GM12878 (cell line): ENCODE measurements at regions not wholly inside any gene's neighbourhood (a gene's known extent, or its start where the extent isn't known, plus 50 kb on each side); places are given as distances from the start of the nearest gene placed in this dataset.

ENCODE experiments used
- ATAC-seq: fragments of 200-7000 bp; cut with Tn5 transposase; 3 replicates; pipeline ENCODE4 v1.9.1; 2020; ENCODE audit warnings: mild to moderate bottlenecking, moderate library complexity
- BruUV-seq: library from RNA; stranded (reverse); fragments of 400-500 nt; replicated peaks from 2 replicates; lab custom pipeline; 2021; lab: Mats Ljungman, UMichigan
- CTCF ChIA-PET: fragments of 300-600 bp; sonication (Branson Sonifier 250); formaldehyde crosslinking; extraction: SDS; loops from one replicate; lab custom pipeline; 2021; ENCODE audit warnings: inconsistent platforms; lab: Yijun Ruan, JAX
- POLR2A ChIA-PET: fragments of 350-600 bp; formaldehyde crosslinking; extraction: SDS; loops from one replicate; lab custom pipeline; 2021; ENCODE audit warnings: inconsistent platforms; lab: Charles Lee
- RAD21 ChIA-PET: fragments of 300-600 bp; sonication (Branson Sonifier 250); formaldehyde crosslinking; loops from one replicate; lab custom pipeline; 2023; ENCODE audit warnings: antibody characterized with exemption; ENCODE audit not compliant: unreplicated experiment; lab: Charles Lee
- SMC1A ChIA-PET: fragments of 300-600 bp; sonication (Branson Sonifier 250); formaldehyde crosslinking; loops from one replicate; lab custom pipeline; 2023; ENCODE audit not compliant: unreplicated experiment, uncharacterized antibody; lab: Charles Lee
- DNase-seq: peaks from one replicate; pipeline ENCODE4 v3.0.0-alpha.2; 2011; ENCODE audit warnings: low read depth, low spot score
- FAIRE-seq: peaks from 3 replicates; lab custom pipeline; 2011; peaks lifted over from hg19 to GRCh38; lab: Jason Lieb, UNC
- H2AFZ ChIP-seq: 2 replicates; pipeline ENCODE4 v1.6.0; 2011; ENCODE audit warnings: low read depth, low read length, control low read depth; ENCODE audit not compliant: control insufficient read depth
- H3K27ac ChIP-seq: 2 replicates; pipeline ENCODE4 v1.5.1; 2011; ENCODE audit warnings: control low read depth; ENCODE audit not compliant: control insufficient read depth, insufficient read depth
- H3K27me3 ChIP-seq, 2 experiments: replicated peaks in 1 of 2; 2 replicates each; pipeline versions ENCODE4 v1.6.0 to v1.6.1; 2011; ENCODE audit warnings: low read length in 1 of 2; ENCODE audit not compliant: control insufficient read depth in 2 of 2, insufficient read depth in 2 of 2
- H3K36me3 ChIP-seq, 2 experiments: 2 replicates each; pipeline ENCODE4 v1.5.1; 2011; ENCODE audit warnings: low read length in 1 of 2; ENCODE audit not compliant: control insufficient read depth in 2 of 2, insufficient read depth in 2 of 2
- H3K4me1 ChIP-seq: 2 replicates; pipeline ENCODE4 v1.6.1; 2011; ENCODE audit warnings: mild to moderate bottlenecking, low read length, moderate library complexity, mixed read lengths; ENCODE audit not compliant: control insufficient read depth, insufficient read depth
- H3K4me2 ChIP-seq: 2 replicates; pipeline ENCODE4 v1.6.0; 2011; ENCODE audit warnings: control low read depth; ENCODE audit not compliant: control insufficient read depth, insufficient read depth
- H3K4me3 ChIP-seq: fragments of 200-600 bp; sonication (generic); 2 replicates; pipeline ENCODE4 v1.5.1; 2016
- H3K79me2 ChIP-seq: 2 replicates; pipeline ENCODE4 v1.6.0; 2011; ENCODE audit warnings: low read length; ENCODE audit not compliant: control insufficient read depth, insufficient read depth
- H3K9ac ChIP-seq: 2 replicates; pipeline ENCODE4 v1.8.0; 2011; ENCODE audit warnings: low read length, control low read depth, mixed read lengths; ENCODE audit not compliant: control insufficient read depth, insufficient read depth
- H3K9me3 ChIP-seq: replicated peaks from 3 replicates; pipeline ENCODE4 v1.5.1; 2011; ENCODE audit warnings: mild to moderate bottlenecking, low read length; ENCODE audit not compliant: control insufficient read depth, insufficient read depth
- H4K20me1 ChIP-seq: 2 replicates; pipeline ENCODE4 v1.6.0; 2011; ENCODE audit not compliant: control insufficient read depth, insufficient read depth
- BHLHE40 ChIP-seq, 2 experiments: fragments of 450-650 bp in 1 of 2; IDR thresholded peaks; 2 replicates each; pipeline ENCODE4 v1.6.1; 2011 to 2017; ENCODE audit warnings: low read depth in 2 of 2, borderline replicate concordance in 1 of 2, improper control_type of control experiment in 1 of 2, low read length in 1 of 2, mild to moderate bottlenecking in 1 of 2
- CEBPB ChIP-seq, 2 experiments: fragments of 150-350 bp in 1 of 2; IDR thresholded peaks; 2 replicates each; pipeline ENCODE4 v1.6.1; 2012 to 2014; ENCODE audit warnings: low read depth in 2 of 2, low read length in 2 of 2, borderline replicate concordance in 1 of 2, inconsistent platforms in 1 of 2
- LARP7 ChIP-seq: fragments of 450-650 bp; IDR thresholded peaks from 2 replicates; pipeline ENCODE4 v1.6.1; 2017; ENCODE audit warnings: mild to moderate bottlenecking
- MEF2A ChIP-seq: IDR thresholded peaks from 2 replicates; pipeline ENCODE4 v1.6.1; 2011; ENCODE audit warnings: low read depth, mild to moderate bottlenecking, low read length, moderate library complexity; ENCODE audit not compliant: insufficient read depth
- MTA2 ChIP-seq: fragments of 450-650 bp; IDR thresholded peaks from 2 replicates; pipeline ENCODE4 v1.6.1; 2016; ENCODE audit warnings: low read depth, mild to moderate bottlenecking, moderate library complexity
- NFIC ChIP-seq: IDR thresholded peaks from 2 replicates; pipeline ENCODE4 v1.6.1; 2012; ENCODE audit warnings: low read depth, mild to moderate bottlenecking, inconsistent platforms, low read length, moderate library complexity
- NFYB ChIP-seq: IDR thresholded peaks from 2 replicates; pipeline ENCODE4 v1.6.1; 2011; ENCODE audit warnings: low read depth, mild to moderate bottlenecking, low read length, improper control_type of control experiment, moderate library complexity; ENCODE audit not compliant: insufficient read depth
- PAX5 ChIP-seq: IDR thresholded peaks from 2 replicates; pipeline ENCODE4 v1.6.1; 2011; ENCODE audit warnings: low read depth, low read length, borderline replicate concordance
- POLR2AphosphoS5 ChIP-seq: IDR thresholded peaks from 2 replicates; pipeline ENCODE4 v1.6.1; 2011; ENCODE audit warnings: mild to moderate bottlenecking, low read length, inconsistent platforms
- TBL1XR1 ChIP-seq: IDR thresholded peaks from 2 replicates; pipeline ENCODE4 v1.6.1; 2012; ENCODE audit warnings: low read depth, low read length, improper control_type of control experiment
- ZNF622 ChIP-seq: fragments of 450-650 bp; IDR thresholded peaks from 2 replicates; pipeline ENCODE4 v1.6.1; 2017; ENCODE audit warnings: mild to moderate bottlenecking, inconsistent platforms
- WGBS: methylation state at CpG from one replicate; pipeline ENCODE4 v1.1.6; 2016; ENCODE audit warnings: low lambda C conversion rate; ENCODE audit not compliant: insufficient replicate concordance, insufficient coverage; ENCODE audit errors: missing lambda C conversion rate; 5-methylcytosine and 5-hydroxymethylcytosine counted together
- in situ Hi-C: fragments of 300-500 bp; cut with MboI; formaldehyde crosslinking; loops from 9 replicates; pipeline ENCODE4 v1.14.3; 2018; ENCODE audit warnings: mixed read lengths
- intact Hi-C: fragments of 100-400 bp; cut with micrococcal nuclease; formaldehyde crosslinking; loops from one replicate; pipeline ENCODE4 v1.14.2; 2022; ENCODE audit not compliant: unreplicated experiment
- TF ChIP-seq, protein P1 (sequence below): fragments of 450-650 bp; IDR thresholded peaks from 2 replicates; pipeline ENCODE4 v1.6.1; 2018; ENCODE audit warnings: borderline replicate concordance, mild to moderate bottlenecking; ENCODE audit not compliant: partially characterized antibody

DNA sequence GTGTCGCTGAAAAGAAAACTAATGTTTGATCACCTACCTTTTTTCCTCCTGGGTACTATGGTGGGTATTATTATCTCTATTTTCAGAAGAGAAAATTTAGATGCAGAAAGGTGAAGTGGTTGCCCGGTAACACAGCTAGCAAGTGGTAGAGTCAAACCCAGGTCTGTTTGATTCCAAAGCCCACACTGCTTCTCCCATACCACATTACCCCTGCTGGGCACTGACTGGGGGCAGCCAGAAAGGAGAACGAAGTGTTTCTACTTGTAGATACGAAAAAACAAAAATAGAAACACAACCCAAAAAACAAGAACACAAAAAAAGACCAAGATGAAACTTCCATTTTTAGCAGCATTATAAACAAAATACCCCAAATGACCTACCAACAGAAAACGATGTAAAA lies 142.2 kb downstream of the SLC41A2 start:
- no peak for ATAC-seq
- peak overlapping the region; percentile 59; the same call in 1 of the 2 replicates for H3K4me2 ChIP-seq
- no peaks in the 10 kb centered on the region for H3K79me2 ChIP-seq
- SMC1A ChIA-PET = interaction anchor here (2.1 kb wide), 1 partner anchor 434 kb away, joined by 4 read pairs; no protein-coding TSS in a partner anchor
- no peak for FAIRE-seq
- no TSS peak for BruUV-seq
- no peak overlapping the region for H3K9ac ChIP-seq
- intact Hi-C loops (no loop called here), in situ Hi-C loops (no loop called here)
- H2AFZ ChIP-seq = no peak overlapping the region; the same call in 1 of the 2 replicates
- no peaks in the 10 kb centered on the region; the same call in 2 of the 3 replicates for H3K9me3 ChIP-seq
- H3K4me3 ChIP-seq = no peak overlapping the region
- DNase-seq = no peak
- no peaks in the 10 kb centered on the region for H4K20me1 ChIP-seq
- TF ChIP-seq MEF2A (0 out of 2 replicates have a peak, but pooled peaks have one; percentile 48), CEBPB (IDR thresholded peaks at IDR 0.05; ENCODE audit: borderline replicate concordance in 1 of 2, low read depth in 2 of 2, low read length in 2 of 2) (no peak)
- CTCF ChIA-PET = interaction anchor here (1.0 to 2.3 kb wide), 3 partner anchors 16 to 434 kb away, joined by 3 to 6 read pairs (median 4); no protein-coding TSS in a partner anchor
- 28% methylated on average over 5 of the region's 5 CpGs for WGBS
- no peaks in the 10 kb centered on the region for H3K27me3 ChIP-seq
- H3K27ac ChIP-seq = no peak overlapping the region
- no peaks in the 10 kb centered on the region for H3K36me3 ChIP-seq
- peaks cover 11% of the 10 kb centered on the region for H3K4me1 ChIP-seq
- RAD21 ChIA-PET = interaction anchor here (0.7 kb wide), 1 partner anchor 11 kb away, joined by 3 read pairs; no protein-coding TSS in a partner anchor
- POLR2A ChIA-PET = no interaction called here

DNA sequence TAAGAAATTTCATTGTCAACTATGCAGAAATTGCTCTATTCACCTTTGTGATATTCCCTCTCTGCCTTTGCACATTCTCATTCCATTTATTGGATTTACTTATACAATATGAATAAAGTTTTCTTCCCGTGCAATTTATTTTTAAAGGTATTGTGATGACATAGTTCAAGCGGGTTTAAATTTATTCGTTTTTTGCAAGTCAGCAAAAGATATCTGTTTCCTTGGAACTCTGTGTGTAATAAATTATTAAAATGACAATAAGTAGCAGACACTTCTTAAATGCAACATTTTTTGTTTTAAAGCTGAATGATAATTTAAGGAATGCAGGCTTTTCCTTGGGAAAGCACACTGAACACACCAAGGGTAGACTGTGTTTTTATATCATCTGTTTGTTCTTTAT lies 143.1 kb downstream of the SLC41A2 start:
- ATAC-seq (no peak), FAIRE-seq (no peak), DNase-seq (no peak)
- H3K9me3 ChIP-seq = no peaks in the 10 kb centered on the region
- WGBS = 83% methylated on average over 3 of the region's 3 CpGs
- intact Hi-C loops (no loop called here), in situ Hi-C loops (no loop called here)
- RAD21 ChIA-PET = no interaction called here
- no peak overlapping the region for H3K9ac ChIP-seq
- no peaks in the 10 kb centered on the region for H3K36me3 ChIP-seq
- POLR2A ChIA-PET = no interaction called here
- H4K20me1 ChIP-seq = no peaks in the 10 kb centered on the region
- TF ChIP-seq NFIC = no peak
- no peak for TF ChIP-seq NFYB
- no peak for TF ChIP-seq MTA2
- no peak for TF ChIP-seq PAX5
- TF ChIP-seq ZNF622 = no peak
- TF ChIP-seq, protein P1, sequence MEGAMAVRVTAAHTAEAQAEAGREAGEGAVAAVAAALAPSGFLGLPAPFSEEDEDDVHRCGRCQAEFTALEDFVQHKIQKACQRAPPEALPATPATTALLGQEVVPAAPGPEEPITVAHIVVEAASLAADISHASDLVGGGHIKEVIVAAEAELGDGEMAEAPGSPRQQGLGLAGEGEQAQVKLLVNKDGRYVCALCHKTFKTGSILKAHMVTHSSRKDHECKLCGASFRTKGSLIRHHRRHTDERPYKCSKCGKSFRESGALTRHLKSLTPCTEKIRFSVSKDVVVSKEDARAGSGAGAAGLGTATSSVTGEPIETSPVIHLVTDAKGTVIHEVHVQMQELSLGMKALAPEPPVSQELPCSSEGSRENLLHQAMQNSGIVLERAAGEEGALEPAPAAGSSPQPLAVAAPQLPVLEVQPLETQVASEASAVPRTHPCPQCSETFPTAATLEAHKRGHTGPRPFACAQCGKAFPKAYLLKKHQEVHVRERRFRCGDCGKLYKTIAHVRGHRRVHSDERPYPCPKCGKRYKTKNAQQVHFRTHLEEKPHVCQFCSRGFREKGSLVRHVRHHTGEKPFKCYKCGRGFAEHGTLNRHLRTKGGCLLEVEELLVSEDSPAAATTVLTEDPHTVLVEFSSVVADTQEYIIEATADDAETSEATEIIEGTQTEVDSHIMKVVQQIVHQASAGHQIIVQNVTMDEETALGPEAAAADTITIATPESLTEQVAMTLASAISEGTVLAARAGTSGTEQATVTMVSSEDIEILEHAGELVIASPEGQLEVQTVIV = no peak
- TF ChIP-seq LARP7 = no peak
- no peak for TF ChIP-seq BHLHE40 (IDR thresholded peaks at IDR 0.05; ENCODE audit: borderline replicate concordance in 1 of 2, low read depth in 2 of 2, low read length in 1 of 2)
- TF ChIP-seq TBL1XR1 = no peak
- TF ChIP-seq POLR2AphosphoS5 = no peak
- no peak overlapping the region for H3K4me2 ChIP-seq
- H3K27me3 ChIP-seq = no peaks in the 10 kb centered on the region
- H3K79me2 ChIP-seq = no peaks in the 10 kb centered on the region
- BruUV-seq = no TSS peak
- CTCF ChIA-PET = interaction anchor here (0.6 to 2.3 kb wide), 5 partner anchors 12 to 1468 kb away, joined by 3 to 6 read pairs (median 4); no protein-coding TSS in a partner anchor
- H3K4me3 ChIP-seq = no peak overlapping the region
- SMC1A ChIA-PET = interaction anchor here (0.8 to 3.3 kb wide), 5 partner anchors 10 to 462 kb away, joined by 3 to 10 read pairs (median 4); no protein-coding TSS in a partner anchor
- no peak overlapping the region for H2AFZ ChIP-seq
- H3K4me1 ChIP-seq = peaks cover 11% of the 10 kb centered on the region
- H3K27ac ChIP-seq = no peak overlapping the region
